ENCODE measurements at regions not wholly inside any gene's neighbourhood (a gene's known extent, or its start where the extent isn't known, plus 50 kb on each side); places are given as distances from the start of the nearest gene placed in this dataset.

GRCh38 chr5:164191240-164191639 lies 685.8 kb downstream of the MAT2B start:
- intact Hi-C loops (cut with DNase I), result no loop called here

GRCh38 chr5:164202338-164202737 lies 696.9 kb downstream of the MAT2B start:
- TF ChIP-seq POLR2A (IDR thresholded peaks at IDR 0.05) (no peak), CTCF (IDR thresholded peaks at IDR 0.05) (no peak)
- no peak for DNase-seq
- Histone ChIP-seq H3K9me3 (no peaks in the 10 kb centered on the region), H3K27me3 (no peaks in the 10 kb centered on the region), H3K4me1 (no peaks in the 10 kb centered on the region), H3K36me3 (replicated peaks in 1 of 2; ENCODE audit: insufficient read depth in 1 of 2, low read depth in 2 of 2) (no peaks in the 10 kb centered on the region), H3K27ac (no peak overlapping the region), H3K4me3 (no peak overlapping the region)
- ATAC-seq, result no peak
- WGBS, 2 donors, result 69 to 73% methylated on average over 2 of the region's 2 CpGs
- intact Hi-C loops (cut with DNase I), result no loop called here

More at GRCh38 chr5:164191240-164191639, 685.8 kb downstream of the MAT2B start:
- Histone ChIP-seq H3K27me3 (no peaks in the 10 kb centered on the region), H3K9me3 (no peaks in the 10 kb centered on the region), H3K4me3 (no peak overlapping the region), H3K4me1 (peaks cover 8% of the 10 kb centered on the region), H3K36me3 (replicated peaks in 1 of 2; ENCODE audit: insufficient read depth in 1 of 2, low read depth in 2 of 2) (no peaks in the 10 kb centered on the region), H3K27ac (no peak overlapping the region)
- 16 to 19% methylated on average over 3 of the region's 3 CpGs for WGBS, 2 donors
- ATAC-seq (no peak), DNase-seq (peak in 3 of 4 donors; percentile 27 to 50 (median 29))
- TF ChIP-seq POLR2A (IDR thresholded peaks at IDR 0.05), result no peak

- H3K9me3 ChIP-seq, result no peaks in the 10 kb centered on the region
- TF ChIP-seq CTCF (IDR thresholded peaks at IDR 0.05), result no peak
- no peak for TF ChIP-seq POLR2A (IDR thresholded peaks at IDR 0.05)
- intact Hi-C loops (cut with DNase I), result no loop called here
- 74 to 75% methylated on average over 4 of the region's 4 CpGs for WGBS, 2 donors
- no peak overlapping the region for H3K4me3 ChIP-seq
- H3K4me1 ChIP-seq, result no peaks in the 10 kb centered on the region
- no peaks in the 10 kb centered on the region for H3K27me3 ChIP-seq
- ATAC-seq (no peak), DNase-seq (no peak)
- no peak overlapping the region for H3K27ac ChIP-seq
- no peaks in the 10 kb centered on the region for H3K36me3 ChIP-seq (replicated peaks in 1 of 2; ENCODE audit: insufficient read depth in 1 of 2, low read depth in 2 of 2)
Observed at GRCh38 chr5:164203581-164204225, 698.3 kb downstream of the MAT2B start.

- WGBS, 2 donors, result 73% methylated on average over 4 of the region's 4 CpGs
- no peak for DNase-seq
- Histone ChIP-seq H3K36me3 (replicated peaks in 1 of 2; ENCODE audit: insufficient read depth in 1 of 2, low read depth in 2 of 2) (no peaks in the 10 kb centered on the region), H3K4me1 (no peaks in the 10 kb centered on the region), H3K4me3 (no peak overlapping the region), H3K27me3 (no peaks in the 10 kb centered on the region), H3K27ac (no peak overlapping the region), H3K9me3 (no peaks in the 10 kb centered on the region)
- intact Hi-C loops (cut with DNase I), result no loop called here
- no peak for ATAC-seq
- TF ChIP-seq CTCF (IDR thresholded peaks at IDR 0.05), result no peak
- TF ChIP-seq POLR2A (IDR thresholded peaks at IDR 0.05), result no peak
Observed at GRCh38 chr5:164204338-164204946, 699.0 kb downstream of the MAT2B start.

- H3K27ac ChIP-seq, result no peak overlapping the region
- intact Hi-C loops (cut with DNase I), result no loop called here
- H3K27me3 ChIP-seq, result no peaks in the 10 kb centered on the region
- ATAC-seq (no peak), DNase-seq (no peak)
- H3K9me3 ChIP-seq, result no peaks in the 10 kb centered on the region
- TF ChIP-seq CTCF (IDR thresholded peaks at IDR 0.05) (no peak), POLR2A (IDR thresholded peaks at IDR 0.05) (no peak)
- H3K4me3 ChIP-seq, result no peak overlapping the region
- no peaks in the 10 kb centered on the region for H3K4me1 ChIP-seq
- WGBS, 2 donors, result 80 to 83% methylated on average over 2 of the region's 2 CpGs
- H3K36me3 ChIP-seq (replicated peaks in 1 of 2; ENCODE audit: insufficient read depth in 1 of 2, low read depth in 2 of 2), result no peaks in the 10 kb centered on the region
Observed at GRCh38 chr5:164206196-164206595, 700.8 kb downstream of the MAT2B start.
